ENCODE measurements at regions not wholly inside any gene's neighbourhood (a gene's known extent, or its start where the extent isn't known, plus 50 kb on each side); places are given as distances from the start of the nearest gene placed in this dataset.

GRCh38 chr3:124131580-124131979, 139.7 kb upstream of the ROPN1 start:
- TF ChIP-seq POLR2A (IDR thresholded peaks at IDR 0.05) (no peak), CTCF (IDR thresholded peaks at IDR 0.05) (no peak)

Data from Peyer's patch (tissue), 4 donors.